ENCODE measurements at regions not wholly inside any gene's neighbourhood (a gene's known extent, or its start where the extent isn't known, plus 50 kb on each side); places are given as distances from the start of the nearest gene placed in this dataset.

- no peak overlapping the region for H2AK5ac ChIP-seq (ENCODE audit: low read depth, low read length)
Measured at GRCh38 chrX:21194526-21194925, 179.7 kb upstream of the CNKSR2 start.

More at GRCh38 chrX:21194526-21194925, 179.7 kb upstream of the CNKSR2 start:
- no peaks in the 10 kb centered on the region for H3K27me3 ChIP-seq (ENCODE audit: control insufficient read depth, insufficient read depth, low read length)
- no peak overlapping the region for H3K4ac ChIP-seq (ENCODE audit: low read depth, low read length)
- no peak overlapping the region for H2BK20ac ChIP-seq (ENCODE audit: low read depth, low read length)
- ChIA-PET POLR2A (ENCODE audit: unreplicated experiment) (no interaction called here), CTCF (no interaction called here)
- ATAC-seq (ENCODE audit: low read depth) (no peak), DNase-seq (no peak)
- H4K20me1 ChIP-seq (ENCODE audit: insufficient read depth, low read length): no peaks in the 10 kb centered on the region
- no peak overlapping the region for H2BK15ac ChIP-seq (ENCODE audit: low read depth, low read length)
- no peak overlapping the region for H3K4me3 ChIP-seq (ENCODE audit: insufficient read depth, low read depth, low read length)
- no peak overlapping the region for H3K4me2 ChIP-seq (ENCODE audit: low read depth, low read length)
- no peak overlapping the region for H2BK5ac ChIP-seq (ENCODE audit: low read depth, low read length, poor library complexity, severe bottlenecking)
- no peak overlapping the region for H2BK120ac ChIP-seq (ENCODE audit: low read depth, low read length)
- no peaks in the 10 kb centered on the region for H3K4me1 ChIP-seq (ENCODE audit: control insufficient read depth, insufficient read depth, low read length)
- no peak for TF ChIP-seq ELK1 (IDR thresholded peaks at IDR 0.05; ENCODE audit: borderline replicate concordance, low read depth, low read length)
- TF ChIP-seq USF2 (IDR thresholded peaks at IDR 0.05; ENCODE audit: low read depth, low read length): no peak
- TF ChIP-seq, protein P1, sequence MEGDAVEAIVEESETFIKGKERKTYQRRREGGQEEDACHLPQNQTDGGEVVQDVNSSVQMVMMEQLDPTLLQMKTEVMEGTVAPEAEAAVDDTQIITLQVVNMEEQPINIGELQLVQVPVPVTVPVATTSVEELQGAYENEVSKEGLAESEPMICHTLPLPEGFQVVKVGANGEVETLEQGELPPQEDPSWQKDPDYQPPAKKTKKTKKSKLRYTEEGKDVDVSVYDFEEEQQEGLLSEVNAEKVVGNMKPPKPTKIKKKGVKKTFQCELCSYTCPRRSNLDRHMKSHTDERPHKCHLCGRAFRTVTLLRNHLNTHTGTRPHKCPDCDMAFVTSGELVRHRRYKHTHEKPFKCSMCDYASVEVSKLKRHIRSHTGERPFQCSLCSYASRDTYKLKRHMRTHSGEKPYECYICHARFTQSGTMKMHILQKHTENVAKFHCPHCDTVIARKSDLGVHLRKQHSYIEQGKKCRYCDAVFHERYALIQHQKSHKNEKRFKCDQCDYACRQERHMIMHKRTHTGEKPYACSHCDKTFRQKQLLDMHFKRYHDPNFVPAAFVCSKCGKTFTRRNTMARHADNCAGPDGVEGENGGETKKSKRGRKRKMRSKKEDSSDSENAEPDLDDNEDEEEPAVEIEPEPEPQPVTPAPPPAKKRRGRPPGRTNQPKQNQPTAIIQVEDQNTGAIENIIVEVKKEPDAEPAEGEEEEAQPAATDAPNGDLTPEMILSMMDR (conservative IDR thresholded peaks at IDR 0.05; ENCODE audit: low read depth, low read length): no peak
- no peak for TF ChIP-seq BHLHE40 (IDR thresholded peaks at IDR 0.05; ENCODE audit: low read depth, low read length)
- no peak for TF ChIP-seq RFX5 (IDR thresholded peaks at IDR 0.05; ENCODE audit: low read depth, low read length)
- TF ChIP-seq FOS (IDR thresholded peaks at IDR 0.05; ENCODE audit: low read depth, low read length): no peak
- TF ChIP-seq CEBPB (IDR thresholded peaks at IDR 0.05; ENCODE audit: low read depth, low read length): no peak
- no peak for TF ChIP-seq RAD21 (IDR thresholded peaks at IDR 0.05; ENCODE audit: low read length)
- no peak for TF ChIP-seq MAZ (IDR thresholded peaks at IDR 0.05; ENCODE audit: borderline replicate concordance, low read depth, low read length)
- no peak for TF ChIP-seq MAFK (IDR thresholded peaks at IDR 0.05; ENCODE audit: low read depth, low read length)
- no peak for TF ChIP-seq NFE2L2 (IDR thresholded peaks at IDR 0.05; ENCODE audit: low read depth, low read length)
- TF ChIP-seq SMC3 (IDR thresholded peaks at IDR 0.05; ENCODE audit: low read depth, low read length): no peak
- TF ChIP-seq RCOR1 (IDR thresholded peaks at IDR 0.05; ENCODE audit: insufficient replicate concordance, low read length): no peak
- no peak for TF ChIP-seq POLR2A (IDR thresholded peaks at IDR 0.05; ENCODE audit: low read depth, low read length)
- intact Hi-C loops (cut with micrococcal nuclease): no loop called here
- no peak overlapping the region for H3K14ac ChIP-seq (replicated peaks; ENCODE audit: low read depth, low read length)
- WGBS, 2 experiments (ENCODE audit: extremely low coverage in 2 of 2, insufficient read length in 1 of 2): no CpG with 5 or more reads among the region's 1 CpG
- dilution Hi-C loops (cut with HindIII; ENCODE audit: low sequenced_read_pairs, unreplicated experiment): no loop called here
- H3K23ac ChIP-seq (ENCODE audit: low read depth, low read length): no peak overlapping the region
- H4K8ac ChIP-seq (ENCODE audit: low read depth in 2 of 2, low read length in 2 of 2): no peak overlapping the region
- H2AK9ac ChIP-seq (replicated peaks; ENCODE audit: low read depth, low read length, poor library complexity): no peak overlapping the region
- H4K5ac ChIP-seq (ENCODE audit: low read depth, low read length): no peak overlapping the region
- H3K79me1 ChIP-seq (ENCODE audit: low read depth in 1 of 2, low read length in 2 of 2): no peaks in the 10 kb centered on the region
- H3K9me1 ChIP-seq (ENCODE audit: insufficient read depth, low read length): no peaks in the 10 kb centered on the region
- in situ Hi-C loops (cut with MboI; ENCODE audit: low sequenced_read_pairs): no loop called here
- no peaks in the 10 kb centered on the region for H3K36me3 ChIP-seq (ENCODE audit: control insufficient read depth, insufficient read depth, low read length)
- no TSS peak for BruUV-seq (replicated peaks)
- no peak overlapping the region for H4K91ac ChIP-seq (ENCODE audit: insufficient read depth, low read depth, low read length)
- no peak overlapping the region for H3K27ac ChIP-seq (ENCODE audit: insufficient read depth, low read length)
- no peak overlapping the region for H3K18ac ChIP-seq (ENCODE audit: low read depth, low read length)
- no peaks in the 10 kb centered on the region for H3K9me3 ChIP-seq (ENCODE audit: control insufficient read depth, insufficient read depth, low read length)
- H2AFZ ChIP-seq (replicated peaks; ENCODE audit: low read length, poor library complexity): no peak overlapping the region
- no peak overlapping the region for H3K56ac ChIP-seq (ENCODE audit: extremely low read depth, insufficient read depth, low read length)
- H3K9ac ChIP-seq (ENCODE audit: low read depth, low read length): no peak overlapping the region

Measured in IMR-90 (cell line).